GM20000 (cell line): ENCODE measurements at regions not wholly inside any gene's neighbourhood (a gene's known extent, or its start where the extent isn't known, plus 50 kb on each side); places are given as distances from the start of the nearest gene placed in this dataset.

Experiments
- DNase-seq: peaks from one replicate; pipeline ENCODE4 v3.0.0; 2012; ENCODE audit warnings: low spot score
- TF ChIP-seq, protein P1 (sequence below): IDR thresholded peaks from 2 replicates; pipeline ENCODE4 v1.5.1; 2012; ENCODE audit warnings: mild to moderate bottlenecking, control low read depth; ENCODE audit errors: extremely low read depth, missing control alignments

DNA sequence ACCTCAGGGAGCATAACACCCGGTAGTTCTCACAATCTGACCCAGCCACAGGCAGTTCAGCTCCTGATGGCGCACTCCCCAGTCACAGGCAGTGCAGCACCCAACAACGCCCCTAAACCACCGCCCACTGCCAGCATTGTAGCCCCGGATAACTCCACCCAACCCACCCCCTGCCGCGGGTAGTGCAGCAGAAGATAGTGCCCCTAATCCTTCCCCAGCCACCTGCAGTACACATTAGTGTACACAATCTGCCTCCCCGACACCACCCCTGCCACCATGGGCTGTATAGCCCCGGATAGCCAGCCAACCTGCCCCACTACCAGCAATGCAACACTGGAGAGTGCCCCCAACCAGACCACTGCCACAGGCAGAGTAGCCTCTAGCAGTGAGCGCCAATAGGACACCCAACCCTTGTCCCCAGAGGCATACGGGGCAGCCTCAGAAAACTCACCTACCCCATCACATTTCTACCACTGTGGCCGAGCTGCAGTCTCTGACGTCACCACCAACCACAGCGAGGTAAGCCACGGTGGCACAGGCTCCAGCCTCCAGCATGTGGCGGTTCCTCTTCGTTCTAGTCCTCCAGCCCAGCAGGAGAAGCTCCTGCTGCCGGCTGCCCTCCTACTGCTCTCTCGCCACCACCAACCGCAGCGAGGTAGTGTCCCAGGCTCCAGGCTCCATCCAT lies 877.3 kb downstream of the KCNJ18 start:
- TF ChIP-seq, protein P1, sequence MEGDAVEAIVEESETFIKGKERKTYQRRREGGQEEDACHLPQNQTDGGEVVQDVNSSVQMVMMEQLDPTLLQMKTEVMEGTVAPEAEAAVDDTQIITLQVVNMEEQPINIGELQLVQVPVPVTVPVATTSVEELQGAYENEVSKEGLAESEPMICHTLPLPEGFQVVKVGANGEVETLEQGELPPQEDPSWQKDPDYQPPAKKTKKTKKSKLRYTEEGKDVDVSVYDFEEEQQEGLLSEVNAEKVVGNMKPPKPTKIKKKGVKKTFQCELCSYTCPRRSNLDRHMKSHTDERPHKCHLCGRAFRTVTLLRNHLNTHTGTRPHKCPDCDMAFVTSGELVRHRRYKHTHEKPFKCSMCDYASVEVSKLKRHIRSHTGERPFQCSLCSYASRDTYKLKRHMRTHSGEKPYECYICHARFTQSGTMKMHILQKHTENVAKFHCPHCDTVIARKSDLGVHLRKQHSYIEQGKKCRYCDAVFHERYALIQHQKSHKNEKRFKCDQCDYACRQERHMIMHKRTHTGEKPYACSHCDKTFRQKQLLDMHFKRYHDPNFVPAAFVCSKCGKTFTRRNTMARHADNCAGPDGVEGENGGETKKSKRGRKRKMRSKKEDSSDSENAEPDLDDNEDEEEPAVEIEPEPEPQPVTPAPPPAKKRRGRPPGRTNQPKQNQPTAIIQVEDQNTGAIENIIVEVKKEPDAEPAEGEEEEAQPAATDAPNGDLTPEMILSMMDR, result no peak
- DNase-seq, result no peak

DNA sequence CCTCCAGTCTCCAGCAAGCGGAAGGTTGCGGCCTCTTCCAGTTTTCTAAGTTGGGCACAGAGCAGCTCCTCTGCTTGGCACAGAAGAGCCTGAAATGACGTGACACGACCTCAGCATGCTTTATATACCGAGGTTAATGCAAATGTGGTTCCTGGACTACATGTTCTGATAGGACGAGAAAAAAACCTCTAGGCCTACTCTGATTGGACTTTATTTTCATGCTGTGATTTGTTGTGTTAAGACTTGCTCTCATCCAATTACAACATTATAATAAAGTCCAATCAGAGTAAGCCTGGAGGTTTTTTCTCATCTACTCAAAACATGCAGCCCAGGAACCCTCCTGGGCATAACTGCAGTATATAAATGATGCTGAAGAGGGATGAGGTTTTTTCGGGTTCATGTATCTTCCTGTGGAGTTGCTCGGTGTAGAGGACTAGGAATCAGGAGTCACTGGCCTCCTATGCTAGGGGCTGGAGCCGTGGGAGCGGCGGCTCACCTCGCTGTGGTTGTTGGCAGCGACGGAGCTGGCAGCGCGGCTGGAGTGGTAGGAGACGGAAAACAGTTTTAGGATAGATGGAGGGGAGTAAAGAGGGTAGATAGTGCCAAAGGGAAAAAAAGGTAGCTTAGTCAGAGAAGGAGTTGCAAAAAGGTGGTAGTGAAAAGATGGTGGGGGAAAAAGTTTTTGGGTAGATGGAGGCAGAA lies 878.0 kb downstream of the KCNJ18 start:
- DNase-seq, result no peak
- TF ChIP-seq, protein P1, result no peak

DNA sequence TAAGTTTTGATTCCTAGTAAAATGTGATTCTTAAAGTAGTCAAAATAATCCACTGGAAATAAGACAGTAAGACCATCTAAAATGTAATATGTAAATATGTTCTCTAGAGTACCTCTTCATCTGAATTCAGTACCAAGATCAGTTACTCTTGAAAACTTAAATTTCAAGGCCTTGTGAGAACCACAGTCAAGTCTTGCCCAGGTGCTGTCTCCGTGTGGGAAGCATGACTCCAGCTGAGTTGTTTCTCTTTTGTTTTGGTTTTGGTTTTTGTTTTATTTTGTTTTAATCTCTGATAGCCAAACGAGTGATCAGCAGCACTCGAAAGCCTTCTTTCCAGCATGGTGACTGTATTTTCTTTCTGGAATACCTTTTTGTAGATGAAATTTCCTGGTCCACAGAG lies 907.0 kb downstream of the KCNJ18 start:
- TF ChIP-seq, protein P1, result no peak
- no peak for DNase-seq

- no peak for DNase-seq
- TF ChIP-seq, protein P1, result no peak
These were observed 908.4 kb downstream of the KCNJ18 start for GRCh38 chr17:22600644-22601298.
